Activated T-helper 1 cell treated with anti-CD3 and anti-CD28 coated beads, Interleukin-2, amount 50 U/mL, for 16 hours (primary cell): ENCODE measurements at regions not wholly inside any gene's neighbourhood (a gene's known extent, or its start where the extent isn't known, plus 50 kb on each side); places are given as distances from the start of the nearest gene placed in this dataset.

Source experiments
- DNase-seq, 2 donors: peaks; one replicate each; pipeline ENCODE4 v3.0.0-alpha.2; 2020; ENCODE audit warnings: low read depth in 1 of 2, low spot score in 1 of 2

DNA sequence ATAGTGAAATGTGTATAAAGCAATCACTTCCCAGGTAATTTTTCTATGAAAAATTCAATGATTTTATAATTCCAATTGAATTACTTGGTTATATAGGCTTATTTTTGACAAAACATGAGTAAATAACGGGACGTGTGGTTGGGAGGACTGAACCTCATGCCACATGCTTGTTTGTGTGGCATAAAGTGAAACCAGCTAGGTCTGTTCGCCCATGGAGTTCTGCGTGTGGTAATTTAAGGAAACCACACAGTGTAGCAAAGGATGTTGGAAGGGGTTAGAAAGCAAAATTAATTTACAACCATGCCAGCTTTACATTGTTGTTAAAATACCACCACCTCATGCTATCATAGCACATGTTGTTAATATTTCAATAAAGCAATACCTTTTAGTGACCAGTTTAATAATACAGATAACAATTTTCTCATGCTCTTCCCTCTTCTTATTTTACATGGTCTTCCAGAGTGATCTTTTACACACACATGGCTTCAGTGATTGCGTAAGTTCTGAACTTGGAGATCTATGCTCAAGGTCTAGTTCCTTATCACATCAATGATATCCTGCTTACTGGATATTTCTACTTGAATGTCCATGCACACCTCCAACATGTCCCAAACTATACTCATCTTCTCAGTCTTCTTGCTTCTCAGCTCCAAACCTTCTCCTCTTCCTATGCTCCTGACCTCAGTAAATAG, 156.4 kb upstream of the ITGA4 start:
- no peak for DNase-seq

DNA sequence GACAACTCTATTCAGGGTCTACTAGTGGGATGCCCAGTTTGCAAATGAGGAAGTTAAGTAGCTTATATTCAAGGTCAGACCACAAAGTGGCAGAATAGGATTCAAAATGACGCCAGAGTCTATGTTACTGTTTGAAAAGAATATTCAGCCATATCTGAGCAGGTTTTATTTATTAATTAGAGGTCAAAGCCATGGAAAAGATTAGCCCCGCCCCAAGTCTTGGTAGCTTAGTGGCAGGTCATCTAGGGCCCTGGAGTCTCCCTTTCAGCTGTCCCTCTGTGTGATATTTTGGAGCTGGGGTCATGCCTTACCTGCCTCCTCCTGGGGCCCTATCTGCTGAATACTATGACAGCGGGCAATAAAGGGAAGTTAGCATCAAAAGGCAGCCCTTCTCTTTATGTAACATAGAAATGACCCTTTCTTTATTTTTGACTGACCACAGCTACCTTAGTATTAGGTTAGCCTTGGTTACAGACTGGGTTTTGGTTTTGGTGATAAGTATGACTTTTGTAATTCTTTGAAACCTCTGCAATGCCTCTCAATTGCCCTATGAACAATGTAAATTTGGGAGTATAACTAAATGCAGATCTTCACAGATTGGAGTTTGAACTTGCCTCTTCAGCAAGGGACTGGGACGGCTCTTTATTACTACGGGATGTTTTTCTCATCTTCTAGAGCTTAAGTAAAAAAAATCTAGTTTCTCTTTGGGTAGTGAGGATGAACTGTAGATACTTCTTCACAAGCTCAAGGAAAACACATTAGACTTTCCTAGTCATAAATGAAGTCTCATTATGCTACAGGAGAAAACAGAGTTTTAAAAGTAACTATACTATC, 153.0 kb upstream of the ITGA4 start:
- no peak for DNase-seq

DNA sequence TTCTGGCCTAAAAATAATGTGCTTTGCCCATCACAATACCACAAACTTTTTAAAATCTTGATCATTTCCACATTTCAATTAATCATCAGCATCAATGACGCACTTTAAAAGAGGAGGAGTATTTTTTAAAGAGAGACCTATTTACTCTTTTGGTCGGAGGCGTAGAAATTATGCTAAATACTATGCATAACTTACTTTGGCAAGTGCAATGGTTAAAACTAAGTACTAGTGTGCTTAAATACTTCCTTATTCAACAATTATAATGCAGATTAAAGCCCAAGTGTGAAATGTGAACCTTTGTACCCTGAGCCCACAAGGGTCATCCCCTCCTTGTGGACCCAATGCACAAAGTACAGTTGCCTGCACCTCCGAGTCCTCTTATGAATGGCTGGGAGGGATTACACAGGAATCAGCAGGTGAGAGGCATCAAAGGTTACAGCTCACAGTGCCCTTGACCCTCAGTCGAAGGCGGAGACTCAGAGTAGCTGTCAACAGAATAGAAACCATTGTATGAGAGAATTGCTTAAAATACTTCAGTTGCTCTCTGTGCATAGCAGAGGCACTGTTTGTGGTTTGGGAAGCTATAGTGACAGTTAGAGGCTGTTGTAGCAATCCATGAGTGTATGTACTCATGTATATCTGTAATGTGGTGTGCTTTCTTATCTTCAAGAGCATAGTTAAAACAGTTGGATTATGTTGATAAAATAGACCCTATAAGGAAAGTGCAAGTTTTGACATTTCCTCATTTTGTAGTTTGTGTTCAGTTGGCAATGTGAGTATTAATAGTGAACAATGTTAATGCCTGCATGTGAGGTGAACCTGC, 151.7 kb upstream of the ITGA4 start:
- DNase-seq = no peak

GRCh38 chr2:181306785-181307184, 150.4 kb upstream of the ITGA4 start:
- DNase-seq = no peak

GRCh38 chr2:181307203-181307991, 149.8 kb upstream of the ITGA4 start:
- no peak for DNase-seq

DNA sequence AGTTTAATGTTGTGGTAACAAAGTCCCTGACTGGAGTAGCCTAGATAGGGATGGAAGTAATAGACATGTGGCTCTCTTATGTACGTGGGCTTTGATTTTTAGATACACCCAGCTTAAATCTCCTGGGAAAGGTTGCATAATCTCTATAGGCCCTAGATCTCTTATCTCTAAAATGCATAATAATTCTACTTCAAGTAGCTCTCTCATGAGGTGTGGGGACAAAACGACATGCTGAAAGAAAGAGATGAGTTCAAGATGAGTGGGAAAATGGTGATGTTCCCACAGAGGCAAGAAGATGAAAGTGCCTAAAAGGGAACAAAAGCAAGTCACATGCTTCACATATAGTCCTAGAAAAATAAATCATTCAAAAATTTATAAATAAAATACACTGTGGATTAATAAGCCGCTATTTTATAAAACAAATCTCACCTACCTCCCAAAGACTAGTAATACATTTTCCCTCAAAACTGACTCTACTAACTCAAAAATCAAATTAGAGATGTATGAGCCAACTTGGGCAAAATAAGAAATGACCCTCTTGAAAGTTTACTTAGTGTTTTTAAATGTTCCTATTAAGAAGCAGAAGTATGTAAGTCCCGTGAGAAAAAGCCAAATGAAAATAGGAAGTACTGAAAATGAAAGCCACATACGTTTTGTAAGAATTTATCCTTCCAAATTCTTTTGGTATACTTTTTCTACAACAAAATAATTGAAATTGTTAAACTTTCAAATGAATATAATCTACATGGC, 148.2 kb upstream of the ITGA4 start:
- DNase-seq = no peak

- DNase-seq = no peak
Observed at GRCh38 chr2:181309586-181309985, 147.6 kb upstream of the ITGA4 start.

DNA sequence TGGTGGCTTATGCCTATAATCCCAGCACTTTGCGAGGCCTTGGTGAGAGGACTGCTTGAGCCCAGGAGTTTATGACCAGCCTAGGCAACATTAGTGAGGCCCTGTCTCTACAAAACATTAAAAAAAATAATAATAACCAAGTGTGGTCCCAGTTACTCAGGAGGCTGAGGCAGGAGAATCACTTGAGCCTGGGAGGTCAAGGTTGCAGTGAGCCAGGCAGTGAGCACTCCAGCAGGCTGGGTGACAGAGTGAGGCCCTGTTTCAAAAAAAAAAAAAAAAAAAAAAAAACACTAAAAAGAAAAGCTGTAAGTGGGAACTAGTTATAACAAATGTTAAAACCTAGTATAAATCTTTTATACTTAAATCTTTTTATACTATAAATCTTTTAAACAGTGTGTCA, 146.2 kb upstream of the ITGA4 start:
- DNase-seq = no peak

DNA sequence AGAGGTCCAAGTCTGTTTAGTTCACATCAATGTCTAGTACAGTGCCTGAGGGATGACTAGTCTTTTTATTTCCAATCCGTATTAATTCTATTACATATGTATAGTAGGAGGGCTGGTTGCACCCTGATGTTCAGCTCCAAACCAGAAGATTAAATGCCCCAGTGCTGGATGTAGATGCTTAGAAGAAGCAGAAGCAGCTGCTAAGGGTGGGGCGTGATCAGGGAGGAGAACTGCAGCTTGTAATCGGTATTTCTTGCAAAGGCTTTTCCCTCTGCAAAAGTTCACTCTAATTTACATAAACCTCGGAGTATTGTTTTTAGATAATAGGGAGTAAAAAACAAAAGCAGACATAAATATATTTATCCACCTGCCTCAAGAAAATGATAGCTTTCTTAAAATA, 145.3 kb upstream of the ITGA4 start:
- DNase-seq = no peak

GRCh38 chr2:181312515-181312927, 144.7 kb upstream of the ITGA4 start:
- DNase-seq = no peak

- no peak for DNase-seq
Observed at GRCh38 chr2:181313845-181314244, 143.3 kb upstream of the ITGA4 start.

DNA sequence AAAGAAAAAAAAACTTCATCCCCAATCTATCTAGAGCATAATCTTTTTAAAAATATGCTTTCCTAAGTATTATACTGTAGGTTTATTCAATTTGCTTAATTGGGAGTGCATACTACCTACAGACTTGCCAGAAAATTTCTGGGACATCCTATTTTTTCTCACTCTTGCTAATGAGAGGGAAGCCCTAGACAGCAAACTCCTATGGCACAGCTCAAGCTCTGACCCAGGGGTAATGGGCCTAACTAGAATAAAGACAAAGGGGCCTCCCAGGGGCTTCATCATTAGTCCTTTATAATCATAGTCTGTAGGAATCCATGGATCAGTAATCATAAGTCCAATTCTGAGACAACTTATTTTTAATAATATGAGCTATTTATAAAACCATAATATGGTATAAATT, 142.6 kb upstream of the ITGA4 start:
- DNase-seq = no peak

DNA sequence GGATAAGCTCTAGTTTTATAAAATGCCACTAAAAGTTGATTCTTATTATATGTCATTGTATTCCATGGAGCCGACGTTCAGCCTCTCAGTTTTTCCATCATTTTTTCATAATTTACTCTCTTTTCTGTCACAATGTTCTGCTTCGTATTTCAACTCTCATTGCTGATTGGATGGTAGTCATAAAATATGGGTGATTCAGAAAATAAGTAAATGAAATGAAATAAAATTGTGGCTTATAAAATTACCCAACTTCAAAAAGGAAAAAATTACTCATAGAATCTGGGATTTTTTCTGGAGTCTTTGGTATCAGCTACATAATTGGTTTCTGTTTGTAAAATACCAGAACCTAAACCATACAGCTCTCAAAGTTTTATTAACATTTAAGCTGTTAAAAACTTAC, 139.7 kb upstream of the ITGA4 start:
- DNase-seq = no peak

DNA sequence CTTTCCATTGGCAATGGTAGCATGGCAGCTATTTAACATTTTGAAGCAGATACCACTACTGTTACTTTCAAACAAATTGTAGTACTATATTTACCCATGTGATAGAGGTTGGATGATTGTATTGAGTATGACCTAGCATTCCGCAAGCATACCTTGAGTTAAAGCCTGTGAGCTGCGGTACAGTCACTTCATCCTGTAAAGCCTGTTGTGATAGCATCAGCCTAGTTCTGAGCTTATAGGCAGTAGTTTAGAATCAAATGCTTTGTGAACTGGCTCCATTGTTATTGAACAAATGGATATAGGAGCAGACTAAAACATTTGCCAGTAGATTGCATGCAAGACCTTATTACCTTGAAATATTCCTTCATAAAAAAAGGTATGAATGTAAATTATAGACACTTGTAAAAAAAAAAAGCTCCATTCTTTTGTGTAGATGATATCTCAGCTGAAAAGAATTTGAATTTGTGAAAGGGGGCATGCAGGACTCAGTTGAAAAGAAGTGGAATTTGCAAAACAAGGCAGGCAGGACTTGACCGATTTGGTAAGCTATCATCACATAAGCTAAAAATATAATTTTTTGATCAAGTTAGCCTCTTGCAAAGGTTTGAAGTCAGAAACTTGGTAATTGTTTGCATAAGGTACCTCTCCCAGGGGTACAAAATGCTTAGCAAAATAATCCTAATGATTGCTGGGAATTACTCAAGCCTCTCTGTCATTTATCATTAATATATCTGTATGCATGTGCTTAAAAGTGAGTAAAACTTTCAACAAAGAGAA, 138.5 kb upstream of the ITGA4 start:
- DNase-seq = no peak

DNA sequence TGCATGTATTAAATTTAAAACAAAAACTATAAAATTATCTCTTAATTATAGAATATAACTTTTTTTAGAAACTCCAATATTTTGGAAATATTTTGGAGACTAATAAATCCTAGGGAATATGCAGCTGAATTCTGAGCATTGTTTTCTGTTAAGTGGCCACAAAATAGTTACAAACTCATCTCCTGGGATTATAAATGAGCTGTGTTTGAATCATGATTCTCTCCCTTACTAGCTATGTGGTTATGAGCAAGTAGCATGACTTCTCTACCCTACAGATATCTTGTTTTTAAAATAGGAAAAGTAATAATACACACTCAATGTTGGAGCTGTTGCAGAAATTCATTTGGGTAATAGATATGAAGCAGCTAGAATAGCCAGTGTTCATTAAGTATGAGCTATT, 137.9 kb upstream of the ITGA4 start:
- DNase-seq = no peak

DNA sequence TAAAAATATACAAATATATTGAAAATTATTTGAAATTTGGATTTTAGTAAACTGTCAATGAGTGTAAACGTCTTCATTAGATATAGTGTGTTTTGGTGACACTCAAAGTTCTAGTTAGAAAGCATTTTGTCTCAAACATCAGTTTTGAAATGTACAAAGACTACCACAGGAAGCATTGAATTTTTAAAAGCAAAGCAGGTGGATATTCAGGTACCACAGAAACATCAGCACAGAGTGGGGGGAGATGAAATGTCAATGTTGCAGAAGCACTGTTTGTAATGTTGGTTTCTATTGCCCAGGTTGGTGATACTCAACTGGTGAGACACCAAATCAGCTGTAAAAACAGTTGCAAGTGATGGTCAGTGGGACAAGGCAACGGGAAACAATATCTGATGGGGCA, 136.5 kb upstream of the ITGA4 start:
- no peak for DNase-seq

DNA sequence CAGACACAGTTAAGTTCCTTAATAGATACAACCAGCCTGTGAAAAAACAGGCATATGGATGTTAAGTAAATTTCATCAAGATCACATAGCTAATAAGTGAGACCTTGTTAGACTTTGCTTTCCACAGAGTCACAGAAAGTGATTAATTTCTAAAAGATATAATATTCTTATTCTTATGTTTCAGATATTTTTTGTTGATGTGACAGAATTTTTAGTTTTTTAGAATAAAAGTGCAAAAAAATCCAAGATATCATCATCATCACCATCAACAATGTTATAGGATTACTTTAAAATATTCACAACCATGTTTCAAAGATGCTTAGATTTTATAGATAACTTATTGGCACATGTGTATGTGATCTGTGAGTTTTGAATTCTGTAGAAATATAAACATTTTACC, 132.3 kb upstream of the ITGA4 start:
- no peak for DNase-seq

DNA sequence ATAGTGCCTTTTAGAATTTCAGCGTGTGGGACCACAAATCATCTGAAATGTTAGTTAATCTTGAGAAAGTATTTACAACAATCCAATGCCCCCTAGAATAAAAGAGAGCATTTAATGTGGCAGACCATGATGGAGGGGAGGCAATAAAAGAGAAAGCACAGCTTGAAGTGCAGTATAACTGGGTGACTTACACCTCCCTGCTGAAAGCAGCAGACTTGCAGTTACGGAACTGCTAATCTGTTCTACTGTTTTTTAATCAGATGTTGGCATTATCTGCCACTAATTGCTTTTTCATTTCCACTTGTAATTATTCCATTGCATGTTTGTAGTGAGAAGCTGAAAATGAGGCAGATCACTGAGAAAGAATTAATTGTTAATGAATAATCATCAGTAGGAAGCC, 130.5 kb upstream of the ITGA4 start:
- no peak for DNase-seq

DNA sequence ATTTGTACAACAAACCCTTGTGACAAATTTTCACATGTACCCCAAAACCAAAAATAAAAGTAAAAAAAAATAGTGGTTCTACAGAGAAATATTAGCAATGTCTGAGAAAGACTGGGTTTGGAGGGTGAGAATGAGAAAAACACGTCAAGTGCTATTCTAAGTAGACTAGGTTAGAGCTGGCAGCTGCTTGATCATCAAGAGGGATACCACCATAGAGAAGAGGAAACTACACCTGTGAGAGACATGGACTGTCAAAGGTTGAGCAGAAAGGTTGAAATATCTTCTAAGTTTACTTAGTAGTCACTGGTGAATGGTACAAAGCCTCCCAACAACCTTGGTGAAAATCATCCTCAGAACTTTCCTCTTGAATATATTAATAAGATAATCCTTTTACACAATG, 126.9 kb upstream of the ITGA4 start:
- DNase-seq = no peak
